Endothelial cell of umbilical vein (primary cell): ENCODE measurements at regions not wholly inside any gene's neighbourhood (a gene's known extent, or its start where the extent isn't known, plus 50 kb on each side); places are given as distances from the start of the nearest gene placed in this dataset.

Experiments
- BruUV-seq: library from RNA; stranded (reverse); fragments of 400-500 nt; replicated peaks from 2 replicates; lab custom pipeline; 2021; lab: Mats Ljungman, UMichigan
- CTCF ChIA-PET: fragments of 300-600, 350-600 bp; sonication (Branson Sonifier 250); formaldehyde crosslinking; loops from one replicate; lab custom pipeline; 2021; ENCODE audit warnings: antibody characterized with exemption, inconsistent platforms; lab: Charles Lee
- POLR2A ChIA-PET: fragments of 300-600, 350-600 bp; sonication (Branson Sonifier 250); formaldehyde crosslinking; loops from one replicate; lab custom pipeline; 2021; ENCODE audit warnings: antibody characterized with exemption, inconsistent platforms; lab: Charles Lee
- DNase-seq: peaks from one replicate; pipeline ENCODE4 v3.0.0-alpha.2; 2011; ENCODE audit warnings: low read depth, low spot score
- FAIRE-seq: peaks from 2 replicates; lab custom pipeline; 2011; peaks lifted over from hg19 to GRCh38; lab: Jason Lieb, UNC
- H2AFZ ChIP-seq: 2 replicates; pipeline ENCODE4 v1.6.0; 2012; ENCODE audit warnings: low read depth, low read length, control low read depth, inconsistent platforms
- H3K27ac ChIP-seq: 2 replicates; pipeline ENCODE4 v1.5.1; 2011; ENCODE audit warnings: low read depth, mild to moderate bottlenecking, control low read depth, low read length, moderate library complexity; ENCODE audit not compliant: insufficient read depth
- H3K27me3 ChIP-seq, 2 experiments: 2 replicates each; pipeline versions ENCODE4 v1.6.0 to v1.6.1; 2011; ENCODE audit warnings: low read length in 2 of 2, mixed read lengths in 1 of 2; ENCODE audit not compliant: control insufficient read depth in 2 of 2, insufficient read depth in 2 of 2
- H3K36me3 ChIP-seq, 2 experiments: 2 replicates in 1 of 2; 3 replicates in 1 of 2; pipeline ENCODE4 v1.5.1; 2011; ENCODE audit warnings: low read length in 2 of 2, mild to moderate bottlenecking in 1 of 2, moderate library complexity in 1 of 2; ENCODE audit not compliant: control insufficient read depth in 2 of 2, insufficient read depth in 2 of 2; ENCODE audit errors: extremely low read depth in 1 of 2
- H3K4me1 ChIP-seq: 3 replicates; pipeline ENCODE4 v1.5.1; 2011; ENCODE audit warnings: mild to moderate bottlenecking, low read length; ENCODE audit not compliant: control insufficient read depth, insufficient read depth; ENCODE audit errors: extremely low read depth
- H3K4me2 ChIP-seq: 2 replicates; pipeline ENCODE4 v1.6.1; 2011; ENCODE audit warnings: low read length, control low read depth, mixed read lengths; ENCODE audit not compliant: insufficient read depth
- H3K4me3 ChIP-seq, 3 experiments: fragments of 200-600 bp in 1 of 3; sonication (generic), shearing (Covaris generic) in 1 of 3; replicated peaks in 1 of 3; 2 replicates each; pipeline ENCODE4 v1.5.1; 2011 to 2016; ENCODE audit warnings: control low read depth in 3 of 3, low read length in 3 of 3, mild to moderate bottlenecking in 2 of 3, inconsistent platforms in 1 of 3, low read depth in 1 of 3, moderate library complexity in 1 of 3; ENCODE audit not compliant: insufficient read depth in 1 of 3
- H3K79me2 ChIP-seq: 2 replicates; pipeline ENCODE4 v1.6.0; 2012; ENCODE audit warnings: low read length, inconsistent platforms; ENCODE audit not compliant: control insufficient read depth, insufficient read depth
- H3K9ac ChIP-seq: replicated peaks from 2 replicates; pipeline ENCODE3; 2011; ENCODE audit warnings: low read length, control low read depth; ENCODE audit not compliant: insufficient read depth; ENCODE audit errors: extremely low read depth
- H3K9me1 ChIP-seq: replicated peaks from 3 replicates; pipeline ENCODE4 v1.6.0; 2011; ENCODE audit warnings: mild to moderate bottlenecking, low read length; ENCODE audit not compliant: control insufficient read depth, insufficient read depth; ENCODE audit errors: extremely low read depth
- H3K9me3 ChIP-seq: replicated peaks from 2 replicates; pipeline ENCODE4 v1.5.1; 2012; ENCODE audit warnings: low read length, inconsistent platforms; ENCODE audit not compliant: control insufficient read depth, insufficient read depth
- H4K20me1 ChIP-seq: replicated peaks from 2 replicates; pipeline ENCODE3; 2011; ENCODE audit warnings: mild to moderate bottlenecking, low read length; ENCODE audit not compliant: control insufficient read depth, insufficient read depth; ENCODE audit errors: extremely low read depth
- CTCF ChIP-seq, 2 donors: IDR thresholded peaks; 1 replicate in 1 of 2; 2 replicates in 1 of 2; pipeline ENCODE4 v1.5.1; 2011; ENCODE audit warnings: low read length in 2 of 2, mild to moderate bottlenecking in 2 of 2, moderate library complexity in 2 of 2, control low read depth in 1 of 2, inconsistent platforms in 1 of 2, low read depth in 1 of 2; ENCODE audit not compliant: insufficient read depth in 1 of 2; ENCODE audit errors: extremely low read depth in 1 of 2
- EZH2 ChIP-seq: IDR thresholded peaks from 2 replicates; pipeline ENCODE4 v1.6.1; 2012; ENCODE audit warnings: borderline replicate concordance, low read depth, mild to moderate bottlenecking, moderate library complexity, low read length, inconsistent platforms; ENCODE audit not compliant: severe bottlenecking
- FOS ChIP-seq: IDR thresholded peaks from 2 replicates; pipeline ENCODE4 v1.6.1; 2011; ENCODE audit warnings: mild to moderate bottlenecking, low read length, moderate library complexity, borderline replicate concordance; ENCODE audit not compliant: insufficient read depth
- GATA2 ChIP-seq: IDR thresholded peaks from 2 replicates; pipeline ENCODE4 v1.7.0; 2011; ENCODE audit warnings: low read depth, mild to moderate bottlenecking, moderate library complexity, mixed read lengths, low read length; ENCODE audit not compliant: insufficient read length, insufficient read depth
- JUN ChIP-seq: IDR thresholded peaks from 2 replicates; pipeline ENCODE4 v1.6.1; 2011; ENCODE audit warnings: borderline replicate concordance, low read depth; ENCODE audit not compliant: insufficient read length, insufficient read depth
- MYC ChIP-seq: IDR thresholded peaks from one replicate; pipeline ENCODE4 v1.6.1; 2011; ENCODE audit warnings: mild to moderate bottlenecking, low read depth, low read length
- POLR2A ChIP-seq: IDR thresholded peaks from 2 replicates; pipeline ENCODE4 v1.6.1; 2012; ENCODE audit warnings: low read depth, mild to moderate bottlenecking, control low read depth, low read length
- POLR2AphosphoS5 ChIP-seq: IDR thresholded peaks from 2 replicates; pipeline ENCODE4 v1.6.1; 2012; ENCODE audit warnings: low read depth, mild to moderate bottlenecking, control low read depth, low read length, moderate library complexity; ENCODE audit not compliant: insufficient read depth
- dilution Hi-C: fragments of 300-500 bp; cut with MboI; formaldehyde crosslinking; loops from one replicate; pipeline ENCODE4 v1.15.0; 2019; ENCODE audit warnings: low sequenced_read_pairs; ENCODE audit not compliant: extremely low pct_ligation_motif_present
- intact Hi-C: fragments of 100-400 bp; cut with micrococcal nuclease; formaldehyde crosslinking; loops from one replicate; pipeline ENCODE4 v1.10.0; 2022
- TF ChIP-seq, protein P1 (sequence below): IDR thresholded peaks from 2 replicates; pipeline ENCODE4 v1.6.1; 2011; ENCODE audit not compliant: insufficient read depth, insufficient read length

- Histone ChIP-seq H3K4me3 (no peak overlapping the region), H4K20me1 (no peaks in the 10 kb centered on the region), H3K27ac (no peak overlapping the region), H3K27me3 (no peaks in the 10 kb centered on the region), H3K4me2 (no peak overlapping the region), H3K9me3 (no peaks in the 10 kb centered on the region), H3K9me1 (no peaks in the 10 kb centered on the region), H3K4me1 (no peaks in the 10 kb centered on the region), H3K36me3 (no peaks in the 10 kb centered on the region), H3K9ac (no peak overlapping the region), H3K79me2 (no peaks in the 10 kb centered on the region), H2AFZ (no peak overlapping the region)
- dilution Hi-C loops: no loop called here
- DNase-seq (no peak), FAIRE-seq (no peak)
- ChIA-PET POLR2A (no interaction called here), CTCF (interaction anchor here (0.8 to 6.1 kb wide), 2 partner anchors 148 kb away, joined by 3 to 149 read pairs; no protein-coding TSS in a partner anchor)
- TF ChIP-seq POLR2A: no peak
- intact Hi-C loops: loop anchor here (1.0 to 5.0 kb wide), 2 partner anchors 16 to 240 kb away; partner anchors contain the start of gene CR1
- BruUV-seq: no TSS peak
Observed at GRCh38 chr1:207256869-207257268, 64.6 kb upstream of the CD55 start.

- H3K9me1 ChIP-seq: no peaks in the 10 kb centered on the region
- FAIRE-seq: peak; percentile 63
- peak; percentile 78 for DNase-seq
- CTCF ChIA-PET: interaction anchor here (0.8 to 6.1 kb wide), 23 partner anchors 11 to 240 kb away, joined by 3 to 149 read pairs (median 3); partner anchors contain the start of gene CD55
- H3K4me2 ChIP-seq: no peak overlapping the region
- H3K9me3 ChIP-seq: no peaks in the 10 kb centered on the region
- H3K9ac ChIP-seq: no peak overlapping the region
- H2AFZ ChIP-seq: peak overlapping the region; percentile 65
- no peaks in the 10 kb centered on the region for H3K36me3 ChIP-seq
- dilution Hi-C loops (no loop called here), intact Hi-C loops (loop anchor here (1.0 to 5.0 kb wide), 7 partner anchors 23 to 238 kb away; partner anchors contain the start of genes CD55 and CR1)
- no peaks in the 10 kb centered on the region for H3K4me1 ChIP-seq
- no peaks in the 10 kb centered on the region for H3K27me3 ChIP-seq
- H3K4me3 ChIP-seq: no peak overlapping the region
- no peak overlapping the region for H3K27ac ChIP-seq
- TF ChIP-seq JUN (no peak), MYC (no peak), POLR2AphosphoS5 (no peak), EZH2 (no peak), FOS (no peak), POLR2A (no peak), CTCF (IDR thresholded peaks at IDR 0.05; ENCODE audit: extremely low read depth in 1 of 2, insufficient read depth in 1 of 2, low read depth in 1 of 2, low read length in 2 of 2) (peak; percentile 46 to 67), GATA2 (no peak)
- TF ChIP-seq, protein P1, sequence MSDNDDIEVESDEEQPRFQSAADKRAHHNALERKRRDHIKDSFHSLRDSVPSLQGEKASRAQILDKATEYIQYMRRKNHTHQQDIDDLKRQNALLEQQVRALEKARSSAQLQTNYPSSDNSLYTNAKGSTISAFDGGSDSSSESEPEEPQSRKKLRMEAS: no peak
- H4K20me1 ChIP-seq: no peaks in the 10 kb centered on the region
- no peaks in the 10 kb centered on the region for H3K79me2 ChIP-seq
- POLR2A ChIA-PET: interaction anchor here (1.1 kb wide), 1 partner anchor 62 kb away, joined by 6 read pairs; the partner anchor contains the start of gene CD55
- no TSS peak for BruUV-seq
Observed at GRCh38 chr1:207259391-207259790, 62.1 kb upstream of the CD55 start.
